Progenitor cell of endocrine pancreas (in vitro differentiated cells): ENCODE measurements at regions not wholly inside any gene's neighbourhood (a gene's known extent, or its start where the extent isn't known, plus 50 kb on each side); places are given as distances from the start of the nearest gene placed in this dataset.

Experiments used
- DNase-seq: peaks from one replicate; pipeline ENCODE4 v3.0.0; 2021; ENCODE audit warnings: low spot score; ENCODE audit not compliant: unreplicated experiment
- H3K27ac Mint-ChIP-seq: 2 replicates; pipeline ENCODE4 v1.8.0; 2021; ENCODE audit warnings: mild to moderate bottlenecking, moderate library complexity, mixed read lengths
- H3K27me3 Mint-ChIP-seq: 2 replicates; pipeline ENCODE4 v1.8.0; 2021; ENCODE audit warnings: mixed read lengths
- H3K36me3 Mint-ChIP-seq: 2 replicates; pipeline ENCODE4 v1.8.0; 2022; ENCODE audit warnings: mixed read lengths; ENCODE audit not compliant: insufficient read depth
- H3K4me1 Mint-ChIP-seq: 2 replicates; pipeline ENCODE4 v1.8.0; 2021; ENCODE audit warnings: low read depth, mixed read lengths
- H3K4me3 Mint-ChIP-seq: 2 replicates; pipeline ENCODE4 v1.8.0; 2021; ENCODE audit warnings: low read depth, mild to moderate bottlenecking, moderate library complexity, mixed read lengths
- H3K9me3 Mint-ChIP-seq: 2 replicates; pipeline ENCODE4 v1.8.0; 2021; ENCODE audit warnings: low read depth, mixed read lengths
- CTCF ChIP-seq: fragments of 200-600 bp; sonication (generic); IDR thresholded peaks from one replicate; pipeline ENCODE4 v1.5.0; 2021; ENCODE audit warnings: antibody characterized with exemption, mild to moderate bottlenecking; ENCODE audit not compliant: unreplicated experiment

GRCh38 chr6:102655823-102656222, 1262.3 kb downstream of the GRIK2 start:
- Mint-ChIP-seq H3K27me3 (no peaks in the 10 kb centered on the region), H3K27ac (no peak overlapping the region), H3K9me3 (peaks cover 3% of the 10 kb centered on the region), H3K36me3 (no peaks in the 10 kb centered on the region), H3K4me1 (peaks cover 3% of the 10 kb centered on the region), H3K4me3 (no peak overlapping the region)
- TF ChIP-seq CTCF, result no peak
- no peak for DNase-seq

GRCh38 chr6:102641426-102641825, 1247.9 kb downstream of the GRIK2 start:
- Mint-ChIP-seq H3K4me3 (no peak overlapping the region), H3K27ac (no peak overlapping the region), H3K9me3 (peaks cover 3% of the 10 kb centered on the region), H3K27me3 (no peaks in the 10 kb centered on the region), H3K4me1 (no peaks in the 10 kb centered on the region), H3K36me3 (no peaks in the 10 kb centered on the region)
- no peak for TF ChIP-seq CTCF
- no peak for DNase-seq

GRCh38 chr6:102631921-102632320, 1238.4 kb downstream of the GRIK2 start:
- H3K27me3 Mint-ChIP-seq, result no peaks in the 10 kb centered on the region
- no peaks in the 10 kb centered on the region for H3K9me3 Mint-ChIP-seq
- H3K4me1 Mint-ChIP-seq, result no peaks in the 10 kb centered on the region
- no peak overlapping the region for H3K27ac Mint-ChIP-seq
- no peaks in the 10 kb centered on the region for H3K36me3 Mint-ChIP-seq
- no peak for DNase-seq
- no peak for TF ChIP-seq CTCF
- H3K4me3 Mint-ChIP-seq, result no peak overlapping the region

GRCh38 chr6:102623201-102623600, 1229.7 kb downstream of the GRIK2 start:
- Mint-ChIP-seq H3K4me1 (peaks cover 4% of the 10 kb centered on the region), H3K27me3 (no peaks in the 10 kb centered on the region), H3K27ac (no peak overlapping the region), H3K9me3 (no peaks in the 10 kb centered on the region), H3K4me3 (no peak overlapping the region), H3K36me3 (no peaks in the 10 kb centered on the region)
- no peak for TF ChIP-seq CTCF
- DNase-seq, result no peak

- no peak for DNase-seq
Observed at GRCh38 chr6:102619585-102619984, 1226.1 kb downstream of the GRIK2 start.

More at GRCh38 chr6:102619585-102619984, 1226.1 kb downstream of the GRIK2 start:
- TF ChIP-seq CTCF, result peak; percentile 69
- H3K4me3 Mint-ChIP-seq, result no peak overlapping the region
- H3K36me3 Mint-ChIP-seq, result no peaks in the 10 kb centered on the region
- H3K27ac Mint-ChIP-seq, result no peak overlapping the region
- H3K9me3 Mint-ChIP-seq, result peaks cover 6% of the 10 kb centered on the region
- no peaks in the 10 kb centered on the region for H3K4me1 Mint-ChIP-seq
- H3K27me3 Mint-ChIP-seq, result no peaks in the 10 kb centered on the region
